HG03280 (cell line): ENCODE measurements at regions not wholly inside any gene's neighbourhood (a gene's known extent, or its start where the extent isn't known, plus 50 kb on each side); places are given as distances from the start of the nearest gene placed in this dataset.
"Not testable (repeated sequence)": the region's sequence is repeated elsewhere in the genome, so short reads cannot be mapped to it uniquely, and the experiment has no call there.

Experiments used
- ATAC-seq: cut with Tn5 transposase; IDR thresholded peaks from one replicate; pipeline ENCODE4 v1.9.1; 2021; ENCODE audit warnings: mild to moderate bottlenecking, moderate library complexity; ENCODE audit not compliant: unreplicated experiment

DNA sequence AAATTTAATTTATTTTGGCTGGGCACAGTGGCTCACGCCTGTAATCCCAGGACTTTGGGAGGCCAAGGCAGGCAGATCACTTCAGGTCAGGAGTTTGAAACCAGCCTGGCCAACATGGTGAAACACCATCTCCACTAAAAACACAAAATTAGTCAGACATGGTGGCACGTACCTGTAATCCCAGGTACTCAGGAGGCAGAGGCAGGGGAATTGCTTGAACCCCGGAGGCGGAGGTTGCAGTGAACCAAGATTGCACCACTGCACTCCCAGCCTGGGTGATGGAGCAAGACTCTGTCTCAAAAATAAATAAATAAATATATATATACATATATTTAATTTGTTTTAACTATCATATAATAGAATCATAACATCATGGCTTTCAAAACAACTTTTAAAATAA lies 482.1 kb upstream of the AUTS2 start:
- ATAC-seq: not testable (repeated sequence)

DNA sequence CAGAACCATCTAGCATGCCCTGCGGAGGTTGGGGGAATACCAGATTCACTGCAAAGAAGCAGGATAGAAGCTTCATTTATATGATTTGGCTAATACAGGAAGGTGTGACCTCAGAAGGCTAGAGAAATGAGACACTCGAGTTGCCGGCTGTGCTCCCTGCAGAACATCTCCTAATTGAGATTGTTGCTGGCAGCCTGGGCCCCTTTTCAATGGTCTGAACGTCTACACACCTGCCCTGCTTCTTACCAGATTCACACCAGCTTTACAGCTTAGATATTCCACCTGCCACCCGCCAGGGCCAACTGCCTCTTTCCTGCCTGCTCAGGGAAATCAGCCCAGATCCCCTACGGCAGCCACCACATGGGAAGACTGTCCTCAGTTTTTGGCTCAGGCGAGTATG lies 475.3 kb upstream of the AUTS2 start:
- ATAC-seq: no peak

GRCh38 chr7:69126896-69127479 lies 471.3 kb upstream of the AUTS2 start:
- ATAC-seq: no peak

DNA sequence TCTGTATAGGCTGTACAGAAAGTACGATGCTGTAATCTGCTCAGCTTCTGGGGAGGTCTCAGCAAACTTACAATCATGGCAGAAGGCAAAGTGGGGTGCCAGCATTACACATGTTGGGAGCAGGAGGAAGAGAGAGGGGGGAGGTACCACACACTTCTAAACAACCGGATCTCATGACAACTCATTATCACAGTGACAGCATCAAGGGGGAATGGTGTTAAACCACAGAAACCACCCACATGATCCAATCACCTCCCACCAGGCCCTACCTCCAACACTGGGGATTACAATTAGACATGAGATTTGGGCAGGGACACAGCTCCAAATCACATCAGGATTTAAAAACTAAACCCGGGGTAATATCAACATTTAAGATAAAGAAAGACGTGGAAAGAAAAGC lies 468.8 kb upstream of the AUTS2 start:
- ATAC-seq: no peak

GRCh38 chr7:69129951-69130350 lies 468.3 kb upstream of the AUTS2 start:
- ATAC-seq: no peak

DNA sequence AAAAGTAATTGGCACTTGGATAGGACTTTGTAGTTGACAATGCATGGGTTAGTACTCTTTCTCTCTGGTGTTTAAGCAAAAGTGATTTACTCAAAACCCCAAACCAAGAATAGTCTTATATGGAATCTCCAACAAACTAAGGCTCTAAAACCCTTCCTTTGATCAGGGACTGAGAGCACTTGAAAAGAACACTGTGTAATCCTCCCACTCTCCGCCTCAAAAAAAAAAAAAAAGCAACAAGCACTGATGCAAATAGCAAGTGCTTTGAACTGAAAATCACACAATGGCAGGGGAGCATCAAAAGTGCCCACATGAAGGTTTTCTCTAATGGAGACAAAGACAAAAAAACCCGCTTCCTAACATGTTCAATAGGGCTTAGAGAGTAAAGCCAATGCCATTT lies 467.9 kb upstream of the AUTS2 start:
- ATAC-seq: no peak

DNA sequence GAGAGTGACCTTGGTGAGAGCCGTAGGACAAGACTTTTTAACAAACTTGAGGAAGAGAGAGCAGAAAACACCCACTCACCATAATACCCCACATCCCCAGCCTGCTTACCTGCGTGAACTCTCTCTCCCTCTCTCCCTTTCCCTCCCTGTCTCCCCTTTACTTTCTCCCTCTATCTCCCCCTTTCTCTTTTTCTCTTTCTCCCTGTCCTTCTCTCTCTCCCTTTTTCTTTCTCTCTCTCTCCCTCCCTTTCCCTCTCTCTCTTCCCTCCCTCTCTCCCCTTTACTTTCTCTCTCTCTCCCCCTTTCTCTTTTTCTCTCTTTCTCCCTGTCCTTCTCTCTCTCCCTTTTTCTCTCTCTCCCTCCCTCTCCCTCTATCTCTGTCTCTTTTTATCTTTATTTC lies 464.0 kb upstream of the AUTS2 start:
- no peak for ATAC-seq

GRCh38 chr7:69147631-69148030 lies 450.6 kb upstream of the AUTS2 start:
- ATAC-seq: no peak

DNA sequence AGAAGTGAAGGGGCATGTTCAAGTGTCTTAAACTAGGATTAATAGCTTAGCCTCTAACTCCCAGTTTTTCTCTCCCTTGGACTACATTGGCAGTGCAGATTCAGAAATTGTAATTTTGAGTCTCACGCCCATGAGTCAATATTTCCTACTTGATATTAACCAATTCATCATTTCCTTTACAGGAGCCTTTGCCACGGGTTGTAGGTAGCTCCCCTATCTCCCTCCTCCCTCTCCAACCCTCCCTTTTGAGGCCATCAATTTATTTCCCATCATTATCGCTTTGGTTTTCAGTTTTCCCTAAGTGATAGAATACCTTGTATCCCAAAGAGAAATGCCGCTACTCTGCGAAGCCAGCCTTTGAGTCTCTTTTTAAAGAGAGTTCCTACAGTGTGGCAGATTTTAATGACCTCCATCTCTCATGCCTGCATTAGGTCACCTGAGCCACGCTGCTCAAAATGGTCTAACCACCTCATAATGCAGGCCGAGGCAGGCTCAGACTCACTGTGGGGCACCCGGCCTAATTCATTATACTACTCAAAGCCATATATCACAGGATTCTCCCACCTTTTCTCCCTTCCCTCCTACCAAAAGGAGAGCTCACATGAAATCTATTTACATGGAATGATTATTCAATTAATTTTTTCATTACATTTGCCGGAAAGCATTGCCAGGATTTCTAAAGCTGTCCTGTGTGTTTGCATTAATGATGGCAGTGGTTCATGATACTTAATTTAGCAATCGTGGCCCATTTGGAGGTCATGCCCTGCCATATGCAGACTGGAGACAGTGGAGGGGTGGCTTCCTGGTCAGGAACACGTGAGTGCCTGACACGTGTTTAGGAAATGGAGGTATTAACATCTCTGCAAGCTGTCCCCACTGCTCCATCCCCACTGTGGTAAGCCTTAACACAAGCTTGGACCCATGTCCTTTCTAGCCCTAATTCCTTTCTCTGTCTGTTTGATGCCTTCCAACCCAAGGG lies 448.2 kb upstream of the AUTS2 start:
- no peak for ATAC-seq

GRCh38 chr7:69162326-69162725 lies 435.9 kb upstream of the AUTS2 start:
- ATAC-seq: no peak

DNA sequence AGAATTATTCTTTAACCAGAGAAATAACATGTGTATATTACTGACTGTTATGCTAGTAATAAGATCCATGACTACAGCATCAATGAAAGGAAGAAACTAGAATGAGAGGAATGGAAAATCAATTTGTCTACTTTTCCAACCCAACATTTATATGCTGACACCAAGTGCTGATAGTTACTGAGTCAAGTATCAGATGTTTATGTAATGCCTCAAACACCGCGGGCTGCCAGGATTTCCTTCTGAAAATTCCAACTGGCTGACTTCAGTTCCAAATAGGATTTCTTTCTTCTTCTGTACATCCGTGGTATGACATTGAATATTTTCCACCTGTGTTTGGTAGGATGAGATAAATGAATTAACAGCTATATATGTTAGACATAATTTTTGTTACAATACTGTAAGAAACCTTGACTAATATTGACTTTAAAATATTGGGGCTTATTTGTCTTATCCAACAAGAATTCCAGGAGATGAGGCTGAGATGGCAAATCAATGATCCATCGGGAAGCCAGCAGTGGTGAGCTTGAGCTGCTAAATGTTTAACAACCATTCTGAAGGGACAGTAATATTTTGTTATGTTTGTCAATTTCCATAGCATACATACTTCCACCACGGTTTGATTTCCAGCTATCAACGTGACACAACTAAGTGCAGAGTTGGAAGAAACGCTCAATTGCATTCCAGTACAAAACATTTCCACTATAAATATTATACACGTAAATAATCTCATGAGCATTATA lies 435.2 kb upstream of the AUTS2 start:
- no peak for ATAC-seq

DNA sequence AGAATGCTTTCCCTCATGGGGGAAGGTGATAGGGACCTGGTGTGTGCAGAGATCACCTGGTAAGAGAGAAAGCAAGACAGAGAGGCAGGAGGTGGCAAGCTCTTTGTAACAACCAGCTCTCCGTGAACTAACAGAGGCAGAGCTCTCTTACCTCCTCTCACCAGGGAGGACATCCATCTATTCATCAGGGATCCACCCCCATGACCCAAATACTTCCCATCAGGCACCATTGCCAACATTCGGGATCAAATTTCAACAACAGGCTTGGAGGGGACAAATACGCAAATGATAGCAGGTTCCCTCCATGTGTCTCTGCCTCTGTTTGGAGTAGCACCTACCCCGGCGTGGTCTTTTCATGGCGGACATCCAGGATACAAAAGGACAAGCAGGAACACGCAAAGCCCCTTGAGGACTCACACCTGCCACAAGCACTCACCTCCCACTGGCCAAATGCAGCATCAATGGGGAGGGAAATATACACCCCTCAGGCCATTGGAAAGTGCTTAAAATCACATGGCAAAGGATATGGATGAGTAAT lies 431.2 kb upstream of the AUTS2 start:
- ATAC-seq: no peak

GRCh38 chr7:69169386-69169785 lies 428.9 kb upstream of the AUTS2 start:
- no peak for ATAC-seq

- ATAC-seq: no peak
Measured at GRCh38 chr7:69172357-69173077, 425.8 kb upstream of the AUTS2 start.

DNA sequence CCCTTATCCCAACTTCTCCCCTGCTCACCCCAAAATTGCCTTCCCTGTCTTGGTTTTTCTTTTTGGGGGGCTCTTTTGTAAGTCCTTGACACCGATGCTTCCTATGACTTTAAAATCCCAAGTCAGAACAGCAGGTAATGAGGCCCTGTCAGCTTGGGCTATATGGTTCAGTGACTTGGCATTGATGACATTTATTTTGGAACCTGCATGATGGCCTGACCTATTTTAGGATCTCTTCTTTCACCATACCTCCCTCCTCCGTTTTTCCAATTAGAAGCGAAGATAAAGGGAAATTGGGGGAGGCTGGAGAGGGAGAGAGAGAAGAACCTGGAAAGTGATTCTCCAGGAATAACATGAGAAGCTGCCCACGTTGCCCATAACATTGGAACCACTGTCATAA lies 424.9 kb upstream of the AUTS2 start:
- ATAC-seq: no peak

DNA sequence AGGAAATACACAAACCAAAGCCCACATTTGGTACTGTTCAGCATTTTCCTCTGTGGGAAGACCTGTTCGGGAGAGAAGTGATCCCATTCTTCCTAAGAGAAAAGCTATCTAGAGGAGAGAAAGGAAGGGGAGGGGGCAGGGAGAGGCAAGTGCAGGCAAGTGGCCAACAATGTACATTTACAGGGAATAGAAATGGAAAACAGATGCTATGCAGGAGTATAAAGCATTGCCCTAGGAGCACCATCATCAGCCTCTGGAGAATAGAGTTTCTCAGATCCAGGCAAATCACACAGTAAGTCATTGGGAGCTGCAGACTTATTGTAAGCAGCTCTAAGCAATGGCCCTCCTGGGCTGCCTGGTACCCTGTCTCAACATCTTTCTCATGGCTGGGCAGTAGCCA lies 424.4 kb upstream of the AUTS2 start:
- ATAC-seq: no peak

- ATAC-seq: no peak
Measured at GRCh38 chr7:69176841-69177240, 421.4 kb upstream of the AUTS2 start.

GRCh38 chr7:69177461-69177861 lies 420.8 kb upstream of the AUTS2 start:
- no peak for ATAC-seq

DNA sequence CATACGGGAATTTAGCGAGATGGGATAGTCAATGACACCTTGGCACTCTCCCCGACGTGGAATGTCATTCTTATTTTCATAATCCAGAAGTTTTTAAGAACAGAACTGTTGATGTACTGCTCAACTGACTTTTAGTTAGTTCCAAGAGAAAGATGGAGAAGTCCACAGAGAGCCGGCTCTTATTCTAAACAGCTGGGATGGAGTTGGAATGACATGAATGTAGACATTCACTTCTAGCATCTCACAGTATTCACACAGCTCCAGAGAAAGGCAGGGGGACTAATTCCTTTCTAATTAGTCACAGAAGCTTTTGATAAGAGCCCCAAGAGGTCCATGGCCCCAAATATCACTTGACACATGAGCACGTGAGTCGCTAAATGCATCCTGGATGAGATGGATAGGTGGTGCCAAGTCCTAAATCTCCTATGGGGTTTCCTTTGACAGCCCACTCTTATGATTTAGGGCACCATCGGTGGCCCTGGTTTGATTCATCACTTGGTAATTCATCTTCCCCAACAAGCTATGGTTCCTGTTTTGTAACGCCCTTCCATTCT lies 420.3 kb upstream of the AUTS2 start:
- no peak for ATAC-seq

GRCh38 chr7:69180662-69181061 lies 417.6 kb upstream of the AUTS2 start:
- no peak for ATAC-seq
